Activated T-helper 2 cell treated with anti-CD3 and anti-CD28 coated beads, Interferon-gamma antibody, Interleukin-2, Interleukin-4, amounts not matched to agents 10 μg/mL and 5 μg/mL and 100 μg/mL, durations not matched to agents 14 hours and 24 hours and 36 hours (primary cell): ENCODE measurements at regions not wholly inside any gene's neighbourhood (a gene's known extent, or its start where the extent isn't known, plus 50 kb on each side); places are given as distances from the start of the nearest gene placed in this dataset.

Source experiments
- DNase-seq: peaks from one replicate; pipeline ENCODE4 v3.0.0; 2021; ENCODE audit warnings: low spot score
- H3K27ac Mint-ChIP-seq: one replicate; pipeline ENCODE4 v1.8.0; 2021; ENCODE audit warnings: mixed read lengths
- H3K27me3 Mint-ChIP-seq: one replicate; pipeline ENCODE4 v1.8.0; 2021; ENCODE audit warnings: low read depth, mixed read lengths
- H3K36me3 Mint-ChIP-seq: one replicate; pipeline ENCODE4 v1.8.0; 2021; ENCODE audit warnings: low read depth, mixed read lengths
- H3K4me1 Mint-ChIP-seq: one replicate; pipeline ENCODE4 v1.8.0; 2021; ENCODE audit warnings: low read depth, mixed read lengths
- H3K4me3 Mint-ChIP-seq: one replicate; pipeline ENCODE4 v1.8.0; 2021; ENCODE audit warnings: low read depth, mild to moderate bottlenecking, moderate library complexity, mixed read lengths
- H3K9me3 Mint-ChIP-seq: one replicate; pipeline ENCODE4 v1.8.0; 2021; ENCODE audit warnings: mixed read lengths
- intact Hi-C: fragments of 100-400 bp; cut with micrococcal nuclease; formaldehyde crosslinking; loops from one replicate; pipeline ENCODE4 v1.15.1; 2023

GRCh38 chr18:24825397-24825796 lies 365.0 kb downstream of the HRH4 start:
- no peak for DNase-seq
- Mint-ChIP-seq H3K4me3 (no peak overlapping the region), H3K36me3 (no peaks in the 10 kb centered on the region), H3K27me3 (peaks cover 1% of the 10 kb centered on the region), H3K9me3 (no peaks in the 10 kb centered on the region), H3K27ac (no peak overlapping the region), H3K4me1 (no peaks in the 10 kb centered on the region)
- intact Hi-C loops, result no loop called here

DNA sequence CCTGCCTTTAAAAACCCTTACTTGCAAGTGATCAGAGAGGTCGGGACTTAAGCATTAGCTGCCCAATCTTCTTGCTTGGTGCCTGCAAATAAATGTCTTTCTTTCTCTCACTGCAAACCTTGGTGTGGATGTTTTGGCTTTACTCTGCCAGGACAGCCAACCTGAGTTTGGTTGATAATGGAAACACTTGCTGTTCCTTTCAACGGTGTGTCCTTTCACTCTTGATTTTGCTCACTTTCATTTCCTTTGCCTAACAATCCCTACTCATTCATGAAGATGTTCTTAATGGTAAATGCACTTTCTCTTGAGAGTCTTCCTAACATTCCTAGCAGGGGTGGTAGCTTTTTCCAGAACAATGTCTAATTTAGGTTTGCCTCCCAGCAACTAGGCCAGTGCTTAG lies 366.2 kb downstream of the HRH4 start:
- Mint-ChIP-seq H3K4me1 (no peaks in the 10 kb centered on the region), H3K9me3 (no peaks in the 10 kb centered on the region), H3K36me3 (no peaks in the 10 kb centered on the region), H3K27me3 (peaks cover 1% of the 10 kb centered on the region), H3K27ac (no peak overlapping the region), H3K4me3 (no peak overlapping the region)
- intact Hi-C loops, result no loop called here
- DNase-seq, result no peak

- no peaks in the 10 kb centered on the region for H3K4me1 Mint-ChIP-seq
- peaks cover 1% of the 10 kb centered on the region for H3K27me3 Mint-ChIP-seq
- H3K36me3 Mint-ChIP-seq, result no peaks in the 10 kb centered on the region
- no peak overlapping the region for H3K27ac Mint-ChIP-seq
- no peaks in the 10 kb centered on the region for H3K9me3 Mint-ChIP-seq
- no peak overlapping the region for H3K4me3 Mint-ChIP-seq
- intact Hi-C loops, result no loop called here
- DNase-seq, result no peak
Measured at GRCh38 chr18:24827501-24827900, 367.1 kb downstream of the HRH4 start.

- DNase-seq, result no peak
- Mint-ChIP-seq H3K4me1 (no peaks in the 10 kb centered on the region), H3K27me3 (no peaks in the 10 kb centered on the region), H3K36me3 (no peaks in the 10 kb centered on the region), H3K4me3 (no peak overlapping the region), H3K9me3 (no peaks in the 10 kb centered on the region), H3K27ac (no peak overlapping the region)
- intact Hi-C loops, result no loop called here
Measured at GRCh38 chr18:24831081-24831480, 370.6 kb downstream of the HRH4 start.

GRCh38 chr18:24831871-24832665 lies 371.6 kb downstream of the HRH4 start:
- no peaks in the 10 kb centered on the region for H3K36me3 Mint-ChIP-seq
- no peak overlapping the region for H3K4me3 Mint-ChIP-seq
- no peaks in the 10 kb centered on the region for H3K4me1 Mint-ChIP-seq
- no peaks in the 10 kb centered on the region for H3K27me3 Mint-ChIP-seq
- no peak for DNase-seq
- intact Hi-C loops, result no loop called here
- no peaks in the 10 kb centered on the region for H3K9me3 Mint-ChIP-seq
- H3K27ac Mint-ChIP-seq, result no peak overlapping the region

DNA sequence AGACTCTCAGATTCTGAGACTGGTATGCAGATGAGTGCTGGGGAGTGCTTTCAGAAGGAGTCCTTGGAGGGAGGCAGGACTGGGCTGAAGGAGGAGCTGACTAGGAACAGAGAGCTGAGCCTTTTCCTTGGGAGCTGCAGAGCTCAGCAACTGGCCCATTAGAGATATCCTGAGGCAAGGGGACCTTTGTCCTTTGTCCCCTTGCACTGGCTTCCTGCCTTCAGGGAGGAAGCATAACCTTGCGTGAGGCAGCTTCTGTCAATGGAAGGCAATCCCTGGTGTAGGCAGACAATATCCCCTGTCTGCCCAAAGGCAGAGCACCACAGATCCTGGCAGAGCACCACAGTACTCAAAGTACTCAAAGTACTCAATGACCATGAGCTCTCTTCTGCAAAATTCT lies 375.3 kb downstream of the HRH4 start:
- Mint-ChIP-seq H3K36me3 (no peaks in the 10 kb centered on the region), H3K27ac (no peak overlapping the region), H3K9me3 (no peaks in the 10 kb centered on the region), H3K4me3 (no peak overlapping the region), H3K27me3 (no peaks in the 10 kb centered on the region), H3K4me1 (no peaks in the 10 kb centered on the region)
- intact Hi-C loops, result no loop called here
- DNase-seq, result no peak

GRCh38 chr18:24837066-24837465 lies 376.6 kb downstream of the HRH4 start:
- H3K36me3 Mint-ChIP-seq, result no peaks in the 10 kb centered on the region
- no peaks in the 10 kb centered on the region for H3K27me3 Mint-ChIP-seq
- no peak overlapping the region for H3K4me3 Mint-ChIP-seq
- no peak for DNase-seq
- no peaks in the 10 kb centered on the region for H3K4me1 Mint-ChIP-seq
- intact Hi-C loops, result no loop called here
- no peak overlapping the region for H3K27ac Mint-ChIP-seq
- H3K9me3 Mint-ChIP-seq, result no peaks in the 10 kb centered on the region

- intact Hi-C loops, result no loop called here
- DNase-seq, result no peak
- Mint-ChIP-seq H3K27ac (no peak overlapping the region), H3K4me3 (no peak overlapping the region), H3K27me3 (no peaks in the 10 kb centered on the region), H3K4me1 (no peaks in the 10 kb centered on the region), H3K9me3 (no peaks in the 10 kb centered on the region), H3K36me3 (no peaks in the 10 kb centered on the region)
Measured at GRCh38 chr18:24840051-24840450, 379.6 kb downstream of the HRH4 start.

- no peak overlapping the region for H3K4me3 Mint-ChIP-seq
- no peaks in the 10 kb centered on the region for H3K36me3 Mint-ChIP-seq
- H3K9me3 Mint-ChIP-seq, result no peaks in the 10 kb centered on the region
- no peaks in the 10 kb centered on the region for H3K4me1 Mint-ChIP-seq
- no peaks in the 10 kb centered on the region for H3K27me3 Mint-ChIP-seq
- no peak overlapping the region for H3K27ac Mint-ChIP-seq
- intact Hi-C loops, result no loop called here
- no peak for DNase-seq
Measured at GRCh38 chr18:24840640-24841039, 380.2 kb downstream of the HRH4 start.

DNA sequence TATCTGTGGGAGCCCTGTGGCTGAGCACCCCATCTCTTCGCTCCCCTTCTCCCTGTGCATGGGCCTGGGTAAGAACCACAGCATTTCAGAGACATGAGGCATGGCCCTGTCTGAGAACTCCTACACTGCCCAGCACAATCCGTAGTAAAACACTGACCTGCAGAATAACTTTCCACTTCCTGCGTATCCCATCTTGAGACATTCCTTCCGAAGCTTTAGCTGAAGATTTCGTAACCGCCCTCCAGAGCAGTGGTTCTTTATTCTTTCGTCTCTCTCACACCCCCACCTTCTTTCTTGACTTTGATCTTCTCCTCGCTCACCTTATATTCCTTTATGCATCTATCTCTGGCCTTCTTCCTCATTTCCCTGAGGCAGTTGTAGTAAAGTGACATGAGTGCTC lies 381.1 kb downstream of the HRH4 start:
- no peaks in the 10 kb centered on the region for H3K4me1 Mint-ChIP-seq

GRCh38 chr18:24843123-24843522 lies 382.7 kb downstream of the HRH4 start:
- no peaks in the 10 kb centered on the region for H3K36me3 Mint-ChIP-seq

More for the DNA sequence above, 381.1 kb downstream of the HRH4 start:
- Mint-ChIP-seq H3K36me3 (no peaks in the 10 kb centered on the region), H3K4me3 (no peak overlapping the region), H3K9me3 (no peaks in the 10 kb centered on the region), H3K27ac (no peak overlapping the region), H3K27me3 (no peaks in the 10 kb centered on the region)
- no peak for DNase-seq
- intact Hi-C loops, result no loop called here

GRCh38 chr18:24846138-24846537 lies 385.7 kb downstream of the HRH4 start:
- no peaks in the 10 kb centered on the region for H3K27me3 Mint-ChIP-seq
- H3K4me1 Mint-ChIP-seq, result no peaks in the 10 kb centered on the region
- H3K27ac Mint-ChIP-seq, result no peak overlapping the region
- no peak for DNase-seq
- no peaks in the 10 kb centered on the region for H3K9me3 Mint-ChIP-seq
- H3K36me3 Mint-ChIP-seq, result no peaks in the 10 kb centered on the region
- intact Hi-C loops, result no loop called here
- no peak overlapping the region for H3K4me3 Mint-ChIP-seq

More at GRCh38 chr18:24843123-24843522, 382.7 kb downstream of the HRH4 start:
- H3K9me3 Mint-ChIP-seq, result no peaks in the 10 kb centered on the region
- H3K4me3 Mint-ChIP-seq, result no peak overlapping the region
- intact Hi-C loops, result no loop called here
- H3K4me1 Mint-ChIP-seq, result no peaks in the 10 kb centered on the region
- H3K27me3 Mint-ChIP-seq, result no peaks in the 10 kb centered on the region
- no peak for DNase-seq
- no peak overlapping the region for H3K27ac Mint-ChIP-seq

- DNase-seq, result no peak
- Mint-ChIP-seq H3K4me3 (no peak overlapping the region), H3K4me1 (no peaks in the 10 kb centered on the region), H3K9me3 (no peaks in the 10 kb centered on the region), H3K36me3 (no peaks in the 10 kb centered on the region), H3K27ac (no peak overlapping the region), H3K27me3 (no peaks in the 10 kb centered on the region)
- intact Hi-C loops, result no loop called here
Measured at GRCh38 chr18:24850532-24850931, 390.1 kb downstream of the HRH4 start.

- DNase-seq, result no peak
- H3K36me3 Mint-ChIP-seq, result no peaks in the 10 kb centered on the region
- H3K27ac Mint-ChIP-seq, result no peak overlapping the region
- H3K9me3 Mint-ChIP-seq, result no peaks in the 10 kb centered on the region
- intact Hi-C loops, result no loop called here
- H3K4me3 Mint-ChIP-seq, result no peak overlapping the region
- no peaks in the 10 kb centered on the region for H3K4me1 Mint-ChIP-seq
- H3K27me3 Mint-ChIP-seq, result no peaks in the 10 kb centered on the region
Measured at GRCh38 chr18:24853076-24853475, 392.6 kb downstream of the HRH4 start.
